Neuronal stem cell (in vitro differentiated cells): ENCODE measurements at regions not wholly inside any gene's neighbourhood (a gene's known extent, or its start where the extent isn't known, plus 50 kb on each side); places are given as distances from the start of the nearest gene placed in this dataset.
"Not testable (repeated sequence)": the region's sequence is repeated elsewhere in the genome, so short reads cannot be mapped to it uniquely, and the experiment has no call there.

Experiments used
- DNase-seq: peaks from one replicate; pipeline ENCODE4 v3.0.0-alpha.2; 2013; ENCODE audit warnings: low spot score
- H2AFZ ChIP-seq: one replicate; pipeline ENCODE4 v1.6.1; 2013; ENCODE audit warnings: mild to moderate bottlenecking, low read length, inconsistent platforms
- H2AK5ac ChIP-seq: 2 replicates; pipeline ENCODE4 v1.6.1; 2013; ENCODE audit warnings: low read depth, mild to moderate bottlenecking, inconsistent platforms, low read length, moderate library complexity, mixed read lengths
- H2BK120ac ChIP-seq: 2 replicates; pipeline ENCODE4 v1.6.1; 2013; ENCODE audit warnings: low read depth, mild to moderate bottlenecking, inconsistent platforms, low read length, moderate library complexity, mixed read lengths
- H2BK12ac ChIP-seq: one replicate; pipeline ENCODE4 v1.6.1; 2013; ENCODE audit warnings: low read length, inconsistent platforms
- H2BK15ac ChIP-seq: 2 replicates; pipeline ENCODE4 v1.6.1; 2013; ENCODE audit warnings: mild to moderate bottlenecking, low read length, inconsistent platforms, mixed read lengths
- H2BK5ac ChIP-seq: one replicate; pipeline ENCODE4 v1.6.1; 2013; ENCODE audit warnings: inconsistent platforms, mild to moderate bottlenecking, low read length, moderate library complexity
- H3K14ac ChIP-seq: one replicate; pipeline ENCODE4 v1.6.1; 2013; ENCODE audit warnings: low read length, inconsistent platforms
- H3K18ac ChIP-seq: 2 replicates; pipeline ENCODE4 v1.6.1; 2013; ENCODE audit warnings: low read length, inconsistent platforms
- H3K23ac ChIP-seq: 2 replicates; pipeline ENCODE4 v1.6.1; 2013; ENCODE audit warnings: low read depth, mild to moderate bottlenecking, mixed read lengths, low read length, inconsistent platforms; ENCODE audit not compliant: poor library complexity
- H3K27ac ChIP-seq: replicated peaks from 3 replicates; pipeline ENCODE4 v1.5.1; 2013; ENCODE audit warnings: low read length, inconsistent platforms
- H3K27me3 ChIP-seq, 3 experiments: 2 replicates each; pipeline ENCODE4 v1.6.1; 2013; ENCODE audit warnings: low read length in 3 of 3, mild to moderate bottlenecking in 2 of 3, inconsistent platforms in 1 of 3, low read depth in 1 of 3, mixed read lengths in 1 of 3, moderate library complexity in 1 of 3; ENCODE audit not compliant: control insufficient read depth in 3 of 3, insufficient read depth in 3 of 3
- H3K36me3 ChIP-seq, 2 donors: replicated peaks in 1 of 2; 2 replicates each; pipeline ENCODE4 v1.6.1; 2013; ENCODE audit warnings: low read length in 2 of 2; ENCODE audit not compliant: control insufficient read depth in 2 of 2, insufficient read depth in 2 of 2
- H3K4ac ChIP-seq: 2 replicates; pipeline ENCODE4 v1.6.1; 2013; ENCODE audit warnings: inconsistent platforms, mild to moderate bottlenecking, low read length, moderate library complexity
- H3K4me1 ChIP-seq, 2 donors: 1 replicate in 1 of 2; 2 replicates in 1 of 2; pipeline ENCODE4 v1.6.1; 2013; ENCODE audit warnings: low read length in 2 of 2, low read depth in 1 of 2; ENCODE audit not compliant: control insufficient read depth in 2 of 2, insufficient read depth in 1 of 2
- H3K4me2 ChIP-seq: one replicate; pipeline ENCODE4 v1.6.1; 2013; ENCODE audit warnings: mild to moderate bottlenecking, low read length, inconsistent platforms; ENCODE audit not compliant: insufficient read depth, poor library complexity, severe bottlenecking
- H3K4me3 ChIP-seq, 2 donors: 2 replicates each; pipeline ENCODE4 v1.5.1; 2013; ENCODE audit warnings: low read length in 2 of 2, mild to moderate bottlenecking in 2 of 2, inconsistent platforms in 1 of 2, moderate library complexity in 1 of 2
- H3K79me1 ChIP-seq: one replicate; pipeline ENCODE4 v1.6.1; 2013; ENCODE audit warnings: low read depth, mild to moderate bottlenecking, inconsistent platforms, low read length, moderate library complexity
- H3K9ac ChIP-seq: one replicate; pipeline ENCODE4 v1.6.1; 2013; ENCODE audit warnings: mild to moderate bottlenecking, low read depth, low read length, inconsistent platforms; ENCODE audit not compliant: poor library complexity
- H3K9me3 ChIP-seq, 2 donors: replicated peaks in 1 of 2; 2 replicates each; pipeline versions ENCODE3 to v1.6.1; 2013; ENCODE audit warnings: low read length in 2 of 2, mild to moderate bottlenecking in 2 of 2, inconsistent platforms in 1 of 2, low read depth in 1 of 2, mixed read lengths in 1 of 2, moderate library complexity in 1 of 2; ENCODE audit not compliant: control insufficient read depth in 2 of 2, insufficient read depth in 1 of 2
- H4K8ac ChIP-seq: one replicate; pipeline ENCODE4 v1.6.1; 2013; ENCODE audit warnings: low read depth, mild to moderate bottlenecking, inconsistent platforms, low read length, moderate library complexity
- H4K91ac ChIP-seq: one replicate; pipeline ENCODE4 v1.6.1; 2013; ENCODE audit warnings: low read length, low read depth, mild to moderate bottlenecking, inconsistent platforms; ENCODE audit not compliant: poor library complexity
- WGBS, 2 donors: extraction: QIAGEN DNeasy Blood & Tissue Kit; methylation state at CpG; one replicate each; pipeline ENCODE4 v1.1.7; 2013; ENCODE audit warnings: missing lambda C conversion rate in 2 of 2, mixed read lengths in 1 of 2; ENCODE audit not compliant: insufficient read length in 2 of 2, insufficient replicate concordance in 1 of 2; ENCODE audit errors: extremely low coverage in 2 of 2; 5-methylcytosine and 5-hydroxymethylcytosine counted together

DNA sequence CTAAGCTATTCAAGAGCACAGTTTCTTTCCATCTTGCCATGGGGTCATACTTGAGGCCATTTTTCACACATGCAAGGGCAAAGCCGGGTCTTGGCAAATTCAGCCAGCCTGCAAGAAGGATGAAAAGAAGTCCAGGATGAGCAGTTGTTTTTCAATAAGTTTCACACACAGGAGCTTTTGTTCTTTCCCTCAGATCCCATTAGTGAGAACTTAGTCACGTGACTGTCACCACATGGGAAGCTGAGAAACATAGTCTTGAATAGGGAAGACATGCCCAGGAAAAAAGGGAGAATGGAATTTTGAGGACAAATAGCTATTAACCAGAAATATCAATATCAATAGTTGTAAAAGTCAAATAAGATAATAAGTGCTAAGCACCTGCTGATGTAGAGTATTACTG lies 137.7 kb downstream of the AHR start:
- no peak overlapping the region for H3K14ac ChIP-seq
- no peak overlapping the region for H4K8ac ChIP-seq
- H3K4me1 ChIP-seq = peaks cover 1 to 7% of the 10 kb centered on the region in 2 donors
- no peak overlapping the region for H2BK12ac ChIP-seq
- peaks cover 0 to 5% of the 10 kb centered on the region in 2 donors for H3K9me3 ChIP-seq
- H3K36me3 ChIP-seq = no peaks in the 10 kb centered on the region
- no peak for DNase-seq
- no peaks in the 10 kb centered on the region for H3K27me3 ChIP-seq
- H2AK5ac ChIP-seq = no peak overlapping the region
- H2AFZ ChIP-seq = peak overlapping the region; percentile 53
- H3K9ac ChIP-seq = no peak overlapping the region
- H3K23ac ChIP-seq = no peak overlapping the region
- no peak overlapping the region for H2BK120ac ChIP-seq
- H3K79me1 ChIP-seq = no peaks in the 10 kb centered on the region
- no CpG with 5 or more reads among the region's 2 CpGs for WGBS, 2 donors
- no peak overlapping the region for H3K18ac ChIP-seq
- no peak overlapping the region for H3K4ac ChIP-seq
- H2BK15ac ChIP-seq = no peak overlapping the region
- no peak overlapping the region for H2BK5ac ChIP-seq
- H3K4me2 ChIP-seq = no peak overlapping the region
- no peak overlapping the region for H4K91ac ChIP-seq
- H3K27ac ChIP-seq = no peak overlapping the region
- no peak overlapping the region for H3K4me3 ChIP-seq

DNA sequence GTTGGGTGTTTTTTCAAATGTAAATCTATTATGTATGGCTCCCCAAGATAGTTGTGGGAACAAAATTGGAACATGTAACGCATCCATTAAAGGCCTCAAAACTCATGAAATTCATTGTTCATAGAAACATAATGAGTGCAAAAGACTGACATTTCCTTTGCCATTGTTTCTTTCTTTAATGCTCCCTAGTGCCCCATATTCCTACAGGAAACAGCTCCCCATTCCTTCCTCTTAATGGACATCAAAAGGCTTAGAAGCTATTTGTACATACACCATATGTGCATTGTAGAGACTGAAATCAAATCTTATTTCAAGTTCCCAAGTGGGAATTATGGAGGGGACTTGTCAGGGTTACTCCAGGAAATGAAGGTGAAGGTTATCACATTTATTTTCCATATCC lies 139.1 kb downstream of the AHR start:
- Histone ChIP-seq H2BK15ac (no peak overlapping the region), H3K4me3 (no peak overlapping the region)

DNA sequence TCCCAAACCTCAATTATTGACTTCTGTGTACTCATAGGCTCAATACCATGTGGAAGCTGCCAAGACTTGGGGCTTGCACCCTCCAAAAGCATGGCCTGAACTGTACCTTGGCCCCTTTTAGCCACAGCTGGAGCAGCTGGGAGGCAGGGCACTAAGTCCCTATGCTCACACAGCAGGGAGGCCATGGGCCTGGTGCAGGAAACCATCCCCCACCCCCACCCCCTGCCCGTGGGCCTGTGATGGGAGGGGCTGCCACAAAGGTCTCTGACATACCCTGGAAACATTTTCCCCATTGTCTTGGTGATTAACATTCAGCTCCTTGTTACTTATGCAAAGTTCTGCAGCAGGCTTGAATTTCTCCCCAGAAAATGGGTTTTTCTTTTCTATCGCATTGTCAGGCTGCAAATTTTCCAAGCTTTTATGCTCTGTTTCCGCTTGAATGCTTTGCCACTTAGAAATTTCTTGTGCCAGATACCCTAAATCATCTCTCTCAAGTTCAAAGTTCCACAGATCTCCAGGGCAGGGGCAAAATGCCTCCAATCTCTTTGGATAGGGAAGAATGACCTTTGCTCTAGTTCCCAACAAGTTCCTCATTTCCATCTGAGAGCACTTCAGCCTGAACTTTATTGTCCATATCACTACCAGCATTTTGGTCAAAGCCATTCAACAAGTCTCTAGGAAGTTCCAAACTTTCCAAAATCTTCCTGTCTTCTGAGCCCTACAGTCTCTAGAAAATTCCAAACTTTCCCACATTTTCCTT lies 141.8 kb downstream of the AHR start:
- not testable (repeated sequence) for H4K91ac ChIP-seq, H3K36me3 ChIP-seq, H3K4me2 ChIP-seq, H2AFZ ChIP-seq, H2BK15ac ChIP-seq, H3K23ac ChIP-seq, H3K18ac ChIP-seq, H2BK12ac ChIP-seq, H2AK5ac ChIP-seq, H2BK120ac ChIP-seq, H3K27ac ChIP-seq, H3K9ac ChIP-seq, H2BK5ac ChIP-seq, H3K27me3 ChIP-seq, H3K14ac ChIP-seq, H3K4me3 ChIP-seq, DNase-seq, H3K9me3 ChIP-seq, H4K8ac ChIP-seq, H3K79me1 ChIP-seq, H3K4ac ChIP-seq
- H3K4me1 ChIP-seq = peaks cover 1 to 12% of the 10 kb centered on the region in 2 donors
- WGBS, 2 donors = no CpG with 5 or more reads among the region's 3 CpGs

More for the DNA sequence above, 139.1 kb downstream of the AHR start:
- no peak overlapping the region for H2BK12ac ChIP-seq
- H3K36me3 ChIP-seq = no peaks in the 10 kb centered on the region
- no peak overlapping the region for H4K8ac ChIP-seq
- no peak overlapping the region for H2AFZ ChIP-seq
- no peak overlapping the region for H2AK5ac ChIP-seq
- peaks cover 0 to 5% of the 10 kb centered on the region in 2 donors for H3K9me3 ChIP-seq
- H4K91ac ChIP-seq = no peak overlapping the region
- no peaks in the 10 kb centered on the region for H3K27me3 ChIP-seq
- H3K27ac ChIP-seq = no peak overlapping the region
- DNase-seq = no peak
- no peaks in the 10 kb centered on the region for H3K79me1 ChIP-seq
- H3K9ac ChIP-seq = no peak overlapping the region
- no peak overlapping the region for H3K4ac ChIP-seq
- H2BK120ac ChIP-seq = no peak overlapping the region
- H3K18ac ChIP-seq = no peak overlapping the region
- no peak overlapping the region for H3K14ac ChIP-seq
- H3K4me1 ChIP-seq = peaks cover 1 to 7% of the 10 kb centered on the region in 2 donors
- no CpG with 5 or more reads among the region's 1 CpG for WGBS, 2 donors
- H3K4me2 ChIP-seq = no peak overlapping the region
- H2BK5ac ChIP-seq = no peak overlapping the region
- no peak overlapping the region for H3K23ac ChIP-seq

DNA sequence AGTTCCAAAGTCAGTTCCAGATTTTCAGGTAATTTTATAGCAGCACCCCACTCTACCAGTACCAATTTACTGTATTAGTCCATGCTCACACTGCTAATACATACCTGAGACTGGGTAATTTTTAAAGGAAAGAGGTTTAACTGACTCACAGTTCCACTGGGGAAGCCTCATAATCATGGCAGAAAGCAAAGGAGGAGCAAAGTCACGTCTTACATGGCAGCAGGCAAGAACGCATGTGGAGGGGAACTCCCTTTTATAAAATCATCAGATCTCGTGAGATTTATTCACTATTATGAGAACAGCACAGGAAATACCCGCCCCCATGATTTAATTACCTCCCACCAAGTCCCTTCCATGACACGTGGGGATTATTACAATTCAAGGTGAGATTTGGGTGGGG lies 142.4 kb downstream of the AHR start:
- Histone ChIP-seq H3K4me1 (peaks cover 1 to 11% of the 10 kb centered on the region in 2 donors), H3K36me3 (no peaks in the 10 kb centered on the region), H2BK15ac (no peak overlapping the region), H3K9me3 (peaks cover 0 to 5% of the 10 kb centered on the region in 2 donors), H3K27me3 (no peaks in the 10 kb centered on the region), H2BK12ac (no peak overlapping the region), H3K14ac (no peak overlapping the region), H4K91ac (no peak overlapping the region), H2AFZ (no peak overlapping the region), H2AK5ac (no peak overlapping the region), H4K8ac (no peak overlapping the region), H3K4me3 (no peak overlapping the region), H3K9ac (no peak overlapping the region), H2BK5ac (no peak overlapping the region), H3K23ac (no peak overlapping the region), H3K79me1 (no peaks in the 10 kb centered on the region), H3K4ac (no peak overlapping the region), H2BK120ac (no peak overlapping the region), H3K4me2 (no peak overlapping the region), H3K27ac (no peak overlapping the region), H3K18ac (no peak overlapping the region)
- no peak for DNase-seq
- WGBS, 2 donors = no CpG with 5 or more reads among the region's 5 CpGs
